ENCODE measurements at regions not wholly inside any gene's neighbourhood (a gene's known extent, or its start where the extent isn't known, plus 50 kb on each side); places are given as distances from the start of the nearest gene placed in this dataset.
"Not testable (repeated sequence)": the region's sequence is repeated elsewhere in the genome, so short reads cannot be mapped to it uniquely, and the experiment has no call there.

- peak overlapping the region; percentile 91 for H3K4me3 ChIP-seq
- H3K36me3 ChIP-seq; H3K4me1 ChIP-seq (ENCODE audit: insufficient read depth); intact Hi-C loops (cut with DNase I); H3K9me3 ChIP-seq; H3K27me3 ChIP-seq: not testable (repeated sequence)
- WGBS, 3 donors = 0 to 1% (median 0%) methylated on average over 70 to 87 of the region's 87 CpGs
- peak overlapping the region; percentile 31 to 45 for H3K27ac ChIP-seq
- DNase-seq = peak; percentile 84 to 94 (median 86)
- TF ChIP-seq POLR2A (IDR thresholded peaks at IDR 0.05) = peak; percentile 74
These were observed 93.0 kb downstream of the CRLF3 start for GRCh38 chr17:30731210-30732132.

GRCh38 chr17:30730837-30731209, 93.7 kb downstream of the CRLF3 start:
- H3K27me3 ChIP-seq; H3K4me1 ChIP-seq (ENCODE audit: insufficient read depth); intact Hi-C loops (cut with DNase I); H3K9me3 ChIP-seq; H3K36me3 ChIP-seq: not testable (repeated sequence)
- H3K27ac ChIP-seq = peak overlapping the region in 1 of 2 donors; percentile 23
- 18 to 36% (median 19%) methylated on average over 17 of the region's 17 CpGs for WGBS, 3 donors
- H3K4me3 ChIP-seq = peak overlapping the region; percentile 28
- DNase-seq = peak in 2 of 5 donors; percentile 27 to 36

GRCh38 chr17:30730171-30730836, 94.2 kb downstream of the CRLF3 start:
- intact Hi-C loops (cut with DNase I); H3K9me3 ChIP-seq; H3K4me1 ChIP-seq (ENCODE audit: insufficient read depth); H3K27ac ChIP-seq; H3K27me3 ChIP-seq; H3K4me3 ChIP-seq; H3K36me3 ChIP-seq: not testable (repeated sequence)
- 95 to 97% (median 96%) methylated on average over 8 of the region's 8 CpGs for WGBS, 3 donors
- peak in 3 of 5 donors; percentile 5 to 29 (median 25) for DNase-seq

GRCh38 chr17:30729471-30730170, 94.9 kb downstream of the CRLF3 start:
- DNase-seq = peak in 3 of 5 donors; percentile 5 to 28 (median 19)
- H3K4me1 ChIP-seq (ENCODE audit: insufficient read depth); H3K9me3 ChIP-seq; H3K27ac ChIP-seq; H3K27me3 ChIP-seq; intact Hi-C loops (cut with DNase I); H3K36me3 ChIP-seq; H3K4me3 ChIP-seq: not testable (repeated sequence)
- WGBS, 3 donors = 89 to 92% (median 91%) methylated on average over 14 of the region's 14 CpGs

- H3K27ac ChIP-seq; H3K4me1 ChIP-seq (ENCODE audit: insufficient read depth); H3K36me3 ChIP-seq; H3K9me3 ChIP-seq; intact Hi-C loops (cut with DNase I); H3K27me3 ChIP-seq; H3K4me3 ChIP-seq: not testable (repeated sequence)
- peak in 1 of 5 donors; percentile 11 for DNase-seq
- 93 to 96% (median 93%) methylated on average over 8 of the region's 8 CpGs for whole genome bisulfite sequencing, 3 donors
These were observed 97.0 kb downstream of the CRLF3 start for GRCh38 chr17:30727517-30727916.

- H3K27ac ChIP-seq; H3K4me3 ChIP-seq; H3K4me1 ChIP-seq (ENCODE audit: insufficient read depth); H3K36me3 ChIP-seq; H3K9me3 ChIP-seq; intact Hi-C loops (cut with DNase I); H3K27me3 ChIP-seq: not testable (repeated sequence)
- DNase-seq = peak in 2 of 5 donors; percentile 1 to 9
- 90 to 93% (median 90%) methylated on average over 12 of the region's 12 CpGs for WGBS, 3 donors
These were observed 97.8 kb downstream of the CRLF3 start for GRCh38 chr17:30726734-30727133.

GRCh38 chr17:30726310-30726709, 98.2 kb downstream of the CRLF3 start:
- H3K36me3 ChIP-seq; H3K27me3 ChIP-seq; H3K4me1 ChIP-seq (ENCODE audit: insufficient read depth); H3K27ac ChIP-seq; H3K9me3 ChIP-seq; H3K4me3 ChIP-seq; intact Hi-C loops (cut with DNase I): not testable (repeated sequence)
- DNase-seq = peak in 1 of 5 donors; percentile 1
- WGBS, 3 donors = 95 to 96% (median 96%) methylated on average over 9 of the region's 9 CpGs

GRCh38 chr17:30724034-30724650, 100.3 kb downstream of the CRLF3 start:
- H3K36me3 ChIP-seq; H3K9me3 ChIP-seq; H3K27me3 ChIP-seq; H3K27ac ChIP-seq; H3K4me3 ChIP-seq; H3K4me1 ChIP-seq (ENCODE audit: insufficient read depth); intact Hi-C loops (cut with DNase I): not testable (repeated sequence)
- DNase-seq = peak in 3 of 5 donors; percentile 2 to 12 (median 4)
- 91 to 95% (median 94%) methylated on average over 11 of the region's 11 CpGs for WGBS, 3 donors

GRCh38 chr17:30722114-30722780, 102.2 kb downstream of the CRLF3 start:
- H3K27ac ChIP-seq; H3K9me3 ChIP-seq; H3K27me3 ChIP-seq; H3K36me3 ChIP-seq; H3K4me3 ChIP-seq; H3K4me1 ChIP-seq (ENCODE audit: insufficient read depth); intact Hi-C loops (cut with DNase I): not testable (repeated sequence)
- DNase-seq = peak in 3 of 5 donors; percentile 2 to 23 (median 8)
- WGBS, 3 donors = 89 to 91% (median 90%) methylated on average over 10 to 12 of the region's 12 CpGs

- H3K4me3 ChIP-seq; intact Hi-C loops (cut with DNase I); H3K27me3 ChIP-seq; H3K36me3 ChIP-seq; H3K27ac ChIP-seq; H3K4me1 ChIP-seq (ENCODE audit: insufficient read depth); H3K9me3 ChIP-seq: not testable (repeated sequence)
- DNase-seq = peak in 4 of 5 donors; percentile 3 to 7 (median 6)
- 91 to 97% (median 92%) methylated on average over 5 of the region's 5 CpGs for WGBS, 3 donors
These were observed 103.5 kb downstream of the CRLF3 start for GRCh38 chr17:30720971-30721370.

All from ovary (tissue), 7 donors.